ENCODE measurements at regions not wholly inside any gene's neighbourhood (a gene's known extent, or its start where the extent isn't known, plus 50 kb on each side); places are given as distances from the start of the nearest gene placed in this dataset.

- H3K27me3 ChIP-seq (ENCODE audit: control insufficient read depth, insufficient read depth, low read length) = no peaks in the 10 kb centered on the region
- no peak overlapping the region for H3K4me3 ChIP-seq (ENCODE audit: low read depth, low read length)
- DNase-seq (ENCODE audit: low read depth) = no peak
- no peaks in the 10 kb centered on the region for H3K36me3 ChIP-seq (ENCODE audit: control insufficient read depth, insufficient read depth, low read length)
- TF ChIP-seq CTCF (IDR thresholded peaks at IDR 0.05; ENCODE audit: insufficient read depth, low read length, poor library complexity, severe bottlenecking) = no peak
Observed at GRCh38 chr6:40973304-40973703, 65.7 kb downstream of the UNC5CL start.

GRCh38 chr6:40972814-40973213 is 66.2 kb downstream of the UNC5CL start:
- TF ChIP-seq CTCF (IDR thresholded peaks at IDR 0.05; ENCODE audit: insufficient read depth, low read length, poor library complexity, severe bottlenecking) = no peak
- no peak for DNase-seq (ENCODE audit: low read depth)
- Histone ChIP-seq H3K4me3 (ENCODE audit: low read depth, low read length) (no peak overlapping the region), H3K27me3 (ENCODE audit: control insufficient read depth, insufficient read depth, low read length) (no peaks in the 10 kb centered on the region), H3K36me3 (ENCODE audit: control insufficient read depth, insufficient read depth, low read length) (no peaks in the 10 kb centered on the region)

- Histone ChIP-seq H3K27me3 (ENCODE audit: control insufficient read depth, insufficient read depth, low read length) (no peaks in the 10 kb centered on the region), H3K4me3 (ENCODE audit: low read depth, low read length) (no peak overlapping the region), H3K36me3 (ENCODE audit: control insufficient read depth, insufficient read depth, low read length) (no peaks in the 10 kb centered on the region)
- no peak for TF ChIP-seq CTCF (IDR thresholded peaks at IDR 0.05; ENCODE audit: insufficient read depth, low read length, poor library complexity, severe bottlenecking)
- DNase-seq (ENCODE audit: low read depth) = no peak
Observed at GRCh38 chr6:40972190-40972589, 66.8 kb downstream of the UNC5CL start.

GRCh38 chr6:40968620-40969164 is 70.3 kb downstream of the UNC5CL start:
- Histone ChIP-seq H3K36me3 (ENCODE audit: control insufficient read depth, insufficient read depth, low read length) (no peaks in the 10 kb centered on the region), H3K4me3 (ENCODE audit: low read depth, low read length) (no peak overlapping the region), H3K27me3 (ENCODE audit: control insufficient read depth, insufficient read depth, low read length) (no peaks in the 10 kb centered on the region)
- DNase-seq (ENCODE audit: low read depth) = no peak
- no peak for TF ChIP-seq CTCF (IDR thresholded peaks at IDR 0.05; ENCODE audit: insufficient read depth, low read length, poor library complexity, severe bottlenecking)

GRCh38 chr6:40966860-40967259 is 72.2 kb downstream of the UNC5CL start:
- H3K4me3 ChIP-seq (ENCODE audit: low read depth, low read length) = no peak overlapping the region
- no peaks in the 10 kb centered on the region for H3K36me3 ChIP-seq (ENCODE audit: control insufficient read depth, insufficient read depth, low read length)
- no peak for DNase-seq (ENCODE audit: low read depth)
- TF ChIP-seq CTCF (IDR thresholded peaks at IDR 0.05; ENCODE audit: insufficient read depth, low read length, poor library complexity, severe bottlenecking) = no peak
- no peaks in the 10 kb centered on the region for H3K27me3 ChIP-seq (ENCODE audit: control insufficient read depth, insufficient read depth, low read length)

- no peak for TF ChIP-seq CTCF (IDR thresholded peaks at IDR 0.05; ENCODE audit: insufficient read depth, low read length, poor library complexity, severe bottlenecking)
- no peak for DNase-seq (ENCODE audit: low read depth)
- H3K4me3 ChIP-seq (ENCODE audit: low read depth, low read length) = no peak overlapping the region
- no peaks in the 10 kb centered on the region for H3K36me3 ChIP-seq (ENCODE audit: control insufficient read depth, insufficient read depth, low read length)
- no peaks in the 10 kb centered on the region for H3K27me3 ChIP-seq (ENCODE audit: control insufficient read depth, insufficient read depth, low read length)
Observed at GRCh38 chr6:40965046-40965445, 74.0 kb downstream of the UNC5CL start.

All from kidney epithelial cell (primary cell).